Effector memory CD8-positive, alpha-beta T cell (primary cell): ENCODE measurements at regions not wholly inside any gene's neighbourhood (a gene's known extent, or its start where the extent isn't known, plus 50 kb on each side); places are given as distances from the start of the nearest gene placed in this dataset.
"Not testable (repeated sequence)": the region's sequence is repeated elsewhere in the genome, so short reads cannot be mapped to it uniquely, and the experiment has no call there.

ENCODE experiments used
- ATAC-seq: fragments of 150-1000 bp; cut with Tn5 transposase; replicated peaks from 2 replicates; pipeline ENCODE4 v1.10.0; 2021; ENCODE audit warnings: mild to moderate bottlenecking, moderate library complexity
- DNase-seq, 3 experiments: peaks; one replicate each; pipeline ENCODE4 v3.0.0; 2021
- H3K27ac Mint-ChIP-seq, 2 donors: one replicate each; pipeline ENCODE4 v1.8.0; 2022; ENCODE audit warnings: mild to moderate bottlenecking in 2 of 2, mixed read lengths in 2 of 2, moderate library complexity in 2 of 2
- H3K27me3 Mint-ChIP-seq, 2 donors: one replicate each; pipeline ENCODE4 v1.8.0; 2022; ENCODE audit warnings: mixed read lengths in 2 of 2
- H3K36me3 Mint-ChIP-seq: one replicate; pipeline ENCODE4 v1.8.0; 2022; ENCODE audit warnings: mild to moderate bottlenecking, moderate library complexity, mixed read lengths; ENCODE audit not compliant: insufficient read depth
- H3K4me1 Mint-ChIP-seq, 2 donors: one replicate each; pipeline ENCODE4 v1.8.0; 2022; ENCODE audit warnings: low read depth in 2 of 2, mixed read lengths in 2 of 2
- H3K4me3 Mint-ChIP-seq, 2 donors: one replicate each; pipeline ENCODE4 v1.8.0; 2022; ENCODE audit warnings: mild to moderate bottlenecking in 2 of 2, mixed read lengths in 2 of 2, moderate library complexity in 2 of 2
- H3K9me3 Mint-ChIP-seq, 2 donors: one replicate each; pipeline ENCODE4 v1.8.0; 2022; ENCODE audit warnings: mixed read lengths in 2 of 2

- Mint-ChIP-seq H3K36me3 (no peaks in the 10 kb centered on the region), H3K4me3 (no peak overlapping the region), H3K27me3 (no peaks in the 10 kb centered on the region), H3K9me3 (peaks cover 0 to 2% of the 10 kb centered on the region in 2 donors), H3K4me1 (no peaks in the 10 kb centered on the region), H3K27ac (no peak overlapping the region)
- ATAC-seq (no peak), DNase-seq (no peak)
These were observed 462.4 kb downstream of the RAB38 start for GRCh38 chr11:87712802-87713202.

DNA sequence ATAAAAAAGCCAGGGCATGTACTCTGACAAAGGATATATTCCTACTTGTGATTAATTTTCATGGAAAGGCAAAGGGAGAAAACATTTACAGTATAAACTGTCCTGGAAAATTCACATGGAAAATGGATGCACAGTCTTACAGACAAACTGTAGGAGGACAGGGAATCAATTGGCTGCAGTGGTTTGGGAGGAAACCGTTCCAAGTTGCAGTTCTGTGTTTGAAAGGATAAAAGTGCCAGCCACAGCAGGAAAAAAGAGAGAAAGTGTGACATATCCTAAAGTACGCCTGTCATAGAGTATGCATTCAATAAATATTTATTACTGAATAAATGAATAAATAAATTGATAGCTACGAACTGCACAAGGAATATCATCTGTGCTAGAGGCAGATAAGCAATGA is 462.9 kb downstream of the RAB38 start:
- no peaks in the 10 kb centered on the region for H3K4me1 Mint-ChIP-seq

DNA sequence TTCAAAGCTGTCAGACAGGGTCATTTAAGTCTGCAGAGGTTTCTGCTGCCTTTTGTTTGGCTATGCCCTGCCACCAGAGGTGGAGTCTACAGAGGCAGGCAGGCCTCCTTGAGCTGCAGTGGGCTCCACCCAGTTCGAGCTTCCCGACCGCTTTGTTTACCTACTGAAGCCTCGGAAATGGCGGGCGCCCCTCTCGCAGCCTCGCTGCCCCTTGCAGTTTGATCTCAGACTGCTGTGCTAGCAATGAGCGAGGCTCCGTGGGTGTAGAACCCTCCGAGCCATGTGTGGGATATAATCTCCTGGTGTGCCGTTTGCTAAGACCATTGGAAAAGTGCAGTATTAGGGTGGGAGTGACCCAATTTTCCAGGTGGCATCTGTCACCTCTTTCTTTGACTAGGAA is 471.7 kb downstream of the RAB38 start:
- not testable (repeated sequence) for H3K27ac Mint-ChIP-seq, H3K4me1 Mint-ChIP-seq, DNase-seq, H3K36me3 Mint-ChIP-seq, ATAC-seq, H3K27me3 Mint-ChIP-seq, H3K9me3 Mint-ChIP-seq, H3K4me3 Mint-ChIP-seq

More for the DNA sequence above, 462.9 kb downstream of the RAB38 start:
- no peaks in the 10 kb centered on the region for H3K27me3 Mint-ChIP-seq
- H3K36me3 Mint-ChIP-seq = no peaks in the 10 kb centered on the region
- DNase-seq (no peak), ATAC-seq (no peak)
- H3K4me3 Mint-ChIP-seq = no peak overlapping the region
- H3K9me3 Mint-ChIP-seq = peaks cover 0 to 2% of the 10 kb centered on the region in 2 donors
- no peak overlapping the region for H3K27ac Mint-ChIP-seq

- no peak for ATAC-seq
- no peaks in the 10 kb centered on the region for H3K36me3 Mint-ChIP-seq
- no peaks in the 10 kb centered on the region for H3K27me3 Mint-ChIP-seq
- no peak overlapping the region for H3K27ac Mint-ChIP-seq
- H3K4me3 Mint-ChIP-seq = no peak overlapping the region
- DNase-seq = no peak
- H3K4me1 Mint-ChIP-seq = no peaks in the 10 kb centered on the region
- H3K9me3 Mint-ChIP-seq = peaks cover 0 to 7% of the 10 kb centered on the region in 2 donors
These were observed 499.2 kb downstream of the RAB38 start for GRCh38 chr11:87675993-87676392.

GRCh38 chr11:87666730-87667129 is 508.5 kb downstream of the RAB38 start:
- ATAC-seq = no peak

DNA sequence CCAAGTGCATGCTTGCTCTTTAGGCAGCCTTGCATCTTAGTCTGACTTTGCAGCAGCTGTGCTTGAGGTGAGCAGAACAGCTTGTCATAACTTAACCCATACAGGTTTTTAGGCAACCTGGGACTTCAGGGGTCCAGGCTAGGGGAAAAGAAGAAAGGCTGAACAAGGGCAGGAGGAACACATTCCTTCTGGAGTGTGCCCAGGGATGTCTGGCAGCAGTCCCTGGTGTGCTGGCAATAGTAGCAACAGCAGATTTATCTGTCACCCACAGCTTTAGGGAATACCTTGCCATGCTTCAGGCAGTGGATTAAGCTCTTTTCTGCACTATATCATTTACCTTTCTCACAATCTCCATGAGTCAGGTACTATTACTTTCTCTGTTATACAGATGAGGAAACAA is 513.0 kb downstream of the RAB38 start:
- no peak for ATAC-seq
- DNase-seq = no peak
- Mint-ChIP-seq H3K4me1 (no peaks in the 10 kb centered on the region), H3K9me3 (peaks cover under 1 to 8% of the 10 kb centered on the region in 2 donors), H3K27ac (no peak overlapping the region), H3K27me3 (no peaks in the 10 kb centered on the region), H3K36me3 (no peaks in the 10 kb centered on the region), H3K4me3 (no peak overlapping the region)

More at GRCh38 chr11:87666730-87667129, 508.5 kb downstream of the RAB38 start:
- no peaks in the 10 kb centered on the region for H3K4me1 Mint-ChIP-seq
- peaks cover 0 to 8% of the 10 kb centered on the region in 2 donors for H3K9me3 Mint-ChIP-seq
- H3K27me3 Mint-ChIP-seq = no peaks in the 10 kb centered on the region
- no peak overlapping the region for H3K27ac Mint-ChIP-seq
- H3K4me3 Mint-ChIP-seq = no peak overlapping the region
- no peak for DNase-seq
- no peaks in the 10 kb centered on the region for H3K36me3 Mint-ChIP-seq

GRCh38 chr11:87660926-87661660 is 514.1 kb downstream of the RAB38 start:
- DNase-seq (no peak), ATAC-seq (no peak)
- H3K9me3 Mint-ChIP-seq = peaks cover 3 to 8% of the 10 kb centered on the region in 2 donors
- no peaks in the 10 kb centered on the region for H3K36me3 Mint-ChIP-seq
- H3K27ac Mint-ChIP-seq = no peak overlapping the region
- H3K4me3 Mint-ChIP-seq = no peak overlapping the region
- no peaks in the 10 kb centered on the region for H3K27me3 Mint-ChIP-seq
- H3K4me1 Mint-ChIP-seq = no peaks in the 10 kb centered on the region

GRCh38 chr11:87659807-87660206 is 515.4 kb downstream of the RAB38 start:
- peaks cover 0 to 7% of the 10 kb centered on the region in 2 donors for H3K9me3 Mint-ChIP-seq
- H3K4me1 Mint-ChIP-seq = no peaks in the 10 kb centered on the region
- no peaks in the 10 kb centered on the region for H3K36me3 Mint-ChIP-seq
- DNase-seq = no peak
- H3K27me3 Mint-ChIP-seq = no peaks in the 10 kb centered on the region
- H3K27ac Mint-ChIP-seq = no peak overlapping the region
- ATAC-seq = no peak
- H3K4me3 Mint-ChIP-seq = no peak overlapping the region

- ATAC-seq (no peak), DNase-seq (no peak)
- no peaks in the 10 kb centered on the region for H3K4me1 Mint-ChIP-seq
- H3K9me3 Mint-ChIP-seq = peaks cover 4 to 6% of the 10 kb centered on the region in 2 donors
- H3K27ac Mint-ChIP-seq = no peak overlapping the region
- no peak overlapping the region for H3K4me3 Mint-ChIP-seq
- no peaks in the 10 kb centered on the region for H3K27me3 Mint-ChIP-seq
- H3K36me3 Mint-ChIP-seq = no peaks in the 10 kb centered on the region
These were observed 529.6 kb downstream of the RAB38 start for GRCh38 chr11:87645626-87646025.

GRCh38 chr11:87639753-87640364 is 535.4 kb downstream of the RAB38 start:
- Mint-ChIP-seq H3K4me1 (no peaks in the 10 kb centered on the region), H3K27ac (no peak overlapping the region), H3K4me3 (no peak overlapping the region), H3K36me3 (no peaks in the 10 kb centered on the region), H3K9me3 (peaks cover 8 to 10% of the 10 kb centered on the region in 2 donors), H3K27me3 (no peaks in the 10 kb centered on the region)
- ATAC-seq = no peak
- no peak for DNase-seq

GRCh38 chr11:87635001-87635400 is 540.2 kb downstream of the RAB38 start:
- no peak for ATAC-seq
- DNase-seq = no peak
- Mint-ChIP-seq H3K4me3 (no peak overlapping the region), H3K9me3 (peaks cover 8 to 9% of the 10 kb centered on the region in 2 donors), H3K27me3 (no peaks in the 10 kb centered on the region), H3K27ac (no peak overlapping the region), H3K4me1 (no peaks in the 10 kb centered on the region), H3K36me3 (no peaks in the 10 kb centered on the region)

DNA sequence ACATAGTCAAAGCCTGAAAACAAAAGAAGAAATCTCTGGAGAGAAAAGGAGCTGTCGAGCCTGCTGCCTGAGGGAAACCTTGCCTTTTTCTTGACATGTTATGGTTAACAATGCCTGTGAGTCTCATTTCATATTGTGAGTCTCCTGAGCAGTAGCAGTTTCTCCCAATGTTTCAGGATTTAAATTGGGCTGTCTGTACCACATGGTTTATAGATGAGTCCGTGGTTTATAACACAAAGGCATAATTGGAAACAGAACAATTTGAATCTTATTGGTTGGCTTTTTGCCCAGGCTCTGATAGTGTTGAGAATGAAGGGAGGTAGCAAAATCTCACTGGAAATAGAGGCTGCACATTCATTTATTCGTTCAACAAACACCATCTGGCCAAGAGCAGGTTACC is 540.9 kb downstream of the RAB38 start:
- H3K4me1 Mint-ChIP-seq = no peaks in the 10 kb centered on the region
- peaks cover 5 to 8% of the 10 kb centered on the region in 2 donors for H3K9me3 Mint-ChIP-seq
- H3K27me3 Mint-ChIP-seq = no peaks in the 10 kb centered on the region
- no peak for ATAC-seq
- no peak overlapping the region for H3K27ac Mint-ChIP-seq
- no peak for DNase-seq
- H3K4me3 Mint-ChIP-seq = no peak overlapping the region
- no peaks in the 10 kb centered on the region for H3K36me3 Mint-ChIP-seq

DNA sequence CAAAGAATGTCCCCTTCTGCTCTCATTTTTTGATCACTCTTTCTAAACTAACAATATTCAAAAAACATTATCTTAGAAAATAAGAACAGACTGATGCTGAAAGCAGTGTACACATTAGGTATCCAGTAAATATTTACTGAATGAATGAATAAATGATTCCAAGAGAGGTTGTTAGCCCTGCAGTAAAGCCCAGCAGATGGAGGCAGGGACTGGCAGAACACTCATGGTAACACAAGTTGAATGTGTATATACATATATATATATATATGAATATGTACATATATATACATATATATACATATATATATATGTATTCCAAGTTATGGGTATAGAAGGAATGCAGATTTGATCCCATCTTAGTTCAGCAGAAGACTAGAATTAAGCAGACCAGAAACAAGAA is 546.3 kb downstream of the RAB38 start:
- DNase-seq (no peak), ATAC-seq (no peak)
- H3K27ac Mint-ChIP-seq = no peak overlapping the region
- no peaks in the 10 kb centered on the region for H3K4me1 Mint-ChIP-seq
- H3K9me3 Mint-ChIP-seq = peaks cover 8 to 9% of the 10 kb centered on the region in 2 donors
- H3K4me3 Mint-ChIP-seq = no peak overlapping the region
- H3K36me3 Mint-ChIP-seq = no peaks in the 10 kb centered on the region
- H3K27me3 Mint-ChIP-seq = no peaks in the 10 kb centered on the region

- DNase-seq (no peak), ATAC-seq (no peak)
- no peak overlapping the region for H3K4me3 Mint-ChIP-seq
- H3K36me3 Mint-ChIP-seq = no peaks in the 10 kb centered on the region
- H3K27me3 Mint-ChIP-seq = no peaks in the 10 kb centered on the region
- no peak overlapping the region for H3K27ac Mint-ChIP-seq
- H3K9me3 Mint-ChIP-seq = peaks cover 8 to 9% of the 10 kb centered on the region in 2 donors
- H3K4me1 Mint-ChIP-seq = no peaks in the 10 kb centered on the region
These were observed 547.1 kb downstream of the RAB38 start for GRCh38 chr11:87628026-87628580.
